PC-9 (cell line): ENCODE measurements at regions not wholly inside any gene's neighbourhood (a gene's known extent, or its start where the extent isn't known, plus 50 kb on each side); places are given as distances from the start of the nearest gene placed in this dataset.

Source experiments
- BruUV-seq: library from RNA; stranded (reverse); fragments of 400-500 nt; replicated peaks from 2 replicates; lab custom pipeline; 2021; lab: Mats Ljungman, UMichigan
- CTCF ChIA-PET: fragments of 300-600 bp; sonication (Branson Sonifier 250); formaldehyde crosslinking; loops from one replicate; lab custom pipeline; 2022; ENCODE audit warnings: antibody characterized with exemption; lab: Charles Lee
- POLR2A ChIA-PET: fragments of 300-600 bp; sonication (Branson Sonifier 250); formaldehyde crosslinking; loops from one replicate; lab custom pipeline; 2022; ENCODE audit warnings: antibody characterized with exemption; ENCODE audit not compliant: unreplicated experiment; lab: Charles Lee
- DNase-seq, 2 experiments: peaks; one replicate each; pipeline versions ENCODE4 v3.0.0 to v3.0.0-alpha.2; 2015 to 2022; ENCODE audit warnings: mixed read lengths in 1 of 2
- H2AFZ ChIP-seq: fragments of 200-600 bp; sonication (generic); 2 replicates; pipeline ENCODE4 v1.8.1; 2017; ENCODE audit warnings: antibody characterized with exemption
- H3F3A ChIP-seq: fragments of 200-600 bp; sonication (generic); 2 replicates; pipeline ENCODE4 v1.8.1; 2017; ENCODE audit warnings: antibody characterized with exemption, mild to moderate bottlenecking, low read depth; ENCODE audit not compliant: insufficient read depth
- H3K27ac ChIP-seq: fragments of 200-600 bp; sonication (generic); 2 replicates; pipeline ENCODE4 v1.6.1; 2016; ENCODE audit warnings: mixed run types
- H3K27me3 ChIP-seq: fragments of 200-600 bp; sonication (generic); 2 replicates; pipeline ENCODE4 v1.6.1; 2016; ENCODE audit warnings: low read depth, mixed run types; ENCODE audit not compliant: insufficient read depth
- H3K36me3 ChIP-seq: fragments of 200-600 bp; sonication (generic); 2 replicates; pipeline ENCODE4 v1.6.1; 2016; ENCODE audit warnings: low read depth, mixed run types
- H3K4me1 ChIP-seq: fragments of 200-600 bp; sonication (generic); replicated peaks from 2 replicates; pipeline ENCODE4 v1.6.1; 2016; ENCODE audit warnings: mixed run types; ENCODE audit not compliant: insufficient read depth
- H3K4me2 ChIP-seq: fragments of 200-600 bp; sonication (generic); 2 replicates; pipeline ENCODE4 v1.6.1; 2017; ENCODE audit warnings: mixed run types
- H3K4me3 ChIP-seq: fragments of 200-600 bp; sonication (generic); 2 replicates; pipeline ENCODE4 v1.6.1; 2016; ENCODE audit warnings: mixed run types
- H3K79me2 ChIP-seq: fragments of 200-600 bp; sonication (generic); 2 replicates; pipeline ENCODE4 v1.6.1; 2017; ENCODE audit warnings: low read depth, mixed run types
- H3K9me2 ChIP-seq: fragments of 200-600 bp; sonication (generic); 2 replicates; pipeline ENCODE4 v1.8.1; 2017; ENCODE audit warnings: mild to moderate bottlenecking; ENCODE audit not compliant: insufficient read depth
- H3K9me3 ChIP-seq: fragments of 200-600 bp; sonication (generic); 2 replicates; pipeline ENCODE4 v1.8.1; 2016; ENCODE audit warnings: low read depth; ENCODE audit not compliant: insufficient read depth
- H4K20me1 ChIP-seq: fragments of 200-600 bp; sonication (generic); 2 replicates; pipeline ENCODE4 v1.8.1; 2017; ENCODE audit not compliant: insufficient read depth
- EZH2 ChIP-seq: fragments of 200-600 bp; sonication (generic); IDR thresholded peaks from 2 replicates; pipeline ENCODE4 v1.8.0; 2017; ENCODE audit warnings: antibody characterized with exemption, low read depth
- intact Hi-C: fragments of 100-400 bp; cut with micrococcal nuclease; formaldehyde crosslinking; loops from one replicate; pipeline ENCODE4 v1.10.0; 2022; ENCODE audit not compliant: unreplicated experiment
- TF ChIP-seq, protein P1 (sequence below): fragments of 200-600 bp; sonication (generic); conservative IDR thresholded peaks from 2 replicates; pipeline ENCODE4 v1.6.1; 2017; ENCODE audit warnings: mixed run types, antibody characterized with exemption, mild to moderate bottlenecking, moderate library complexity

DNA sequence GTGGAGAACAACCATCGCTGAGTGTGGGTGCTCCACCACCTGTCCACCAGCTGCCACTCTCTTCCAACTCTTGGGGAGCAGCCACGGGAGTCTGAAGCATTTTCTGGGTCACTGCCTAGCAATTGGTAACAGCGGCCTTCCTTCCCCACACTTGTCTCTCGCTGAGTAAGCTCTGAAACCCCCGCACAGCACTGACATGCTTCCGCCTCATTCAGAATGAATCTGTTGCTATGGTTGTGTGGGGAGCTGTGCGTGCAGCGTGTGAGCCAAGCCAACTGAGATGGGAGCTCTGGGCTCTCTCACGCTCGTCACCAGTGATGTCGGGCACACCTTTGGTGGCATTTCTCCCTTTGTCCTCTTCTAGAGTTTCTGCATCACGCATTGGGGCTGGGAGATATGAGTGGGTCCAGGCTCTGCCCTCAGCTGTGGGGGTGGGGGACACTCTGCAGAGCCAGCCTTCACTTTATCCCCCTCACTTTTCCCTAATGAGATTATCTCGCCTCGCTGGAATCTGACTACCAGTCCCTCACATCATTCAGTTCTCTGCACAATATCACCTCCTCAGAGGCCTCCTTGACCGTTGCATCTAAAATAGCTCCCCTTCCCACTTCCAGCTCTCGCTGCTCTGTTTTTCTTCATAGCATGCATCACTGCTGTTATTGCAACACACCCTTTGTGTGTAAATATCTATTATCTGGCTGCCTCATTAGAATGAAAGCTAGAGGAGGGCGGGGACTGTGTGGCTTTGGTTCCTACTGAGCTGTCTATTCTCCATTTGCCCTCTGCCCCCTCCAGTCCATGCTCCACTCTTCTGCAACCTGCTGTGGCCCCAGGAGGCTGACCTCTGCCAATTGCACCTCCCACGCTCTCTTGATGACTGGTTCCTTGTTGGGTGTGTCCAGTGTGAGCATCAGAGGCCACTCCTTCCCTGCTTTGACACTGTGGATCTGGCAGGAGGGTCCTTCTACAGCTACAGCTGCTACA, 569.9 kb upstream of the CADM1 start:
- BruUV-seq, result no TSS peak
- Histone ChIP-seq H3K4me1 (no peaks in the 10 kb centered on the region), H3K4me2 (no peak overlapping the region), H3K27me3 (peaks cover 71% of the 10 kb centered on the region), H3K27ac (no peak overlapping the region), H2AFZ (no peak overlapping the region), H3F3A (no peaks in the 10 kb centered on the region), H3K4me3 (no peak overlapping the region), H3K36me3 (no peaks in the 10 kb centered on the region), H4K20me1 (no peaks in the 10 kb centered on the region), H3K9me3 (no peaks in the 10 kb centered on the region; the same call in 1 of the 2 replicates), H3K9me2 (no peaks in the 10 kb centered on the region), H3K79me2 (no peaks in the 10 kb centered on the region)
- TF ChIP-seq EZH2, result no peak
- TF ChIP-seq, protein P1, sequence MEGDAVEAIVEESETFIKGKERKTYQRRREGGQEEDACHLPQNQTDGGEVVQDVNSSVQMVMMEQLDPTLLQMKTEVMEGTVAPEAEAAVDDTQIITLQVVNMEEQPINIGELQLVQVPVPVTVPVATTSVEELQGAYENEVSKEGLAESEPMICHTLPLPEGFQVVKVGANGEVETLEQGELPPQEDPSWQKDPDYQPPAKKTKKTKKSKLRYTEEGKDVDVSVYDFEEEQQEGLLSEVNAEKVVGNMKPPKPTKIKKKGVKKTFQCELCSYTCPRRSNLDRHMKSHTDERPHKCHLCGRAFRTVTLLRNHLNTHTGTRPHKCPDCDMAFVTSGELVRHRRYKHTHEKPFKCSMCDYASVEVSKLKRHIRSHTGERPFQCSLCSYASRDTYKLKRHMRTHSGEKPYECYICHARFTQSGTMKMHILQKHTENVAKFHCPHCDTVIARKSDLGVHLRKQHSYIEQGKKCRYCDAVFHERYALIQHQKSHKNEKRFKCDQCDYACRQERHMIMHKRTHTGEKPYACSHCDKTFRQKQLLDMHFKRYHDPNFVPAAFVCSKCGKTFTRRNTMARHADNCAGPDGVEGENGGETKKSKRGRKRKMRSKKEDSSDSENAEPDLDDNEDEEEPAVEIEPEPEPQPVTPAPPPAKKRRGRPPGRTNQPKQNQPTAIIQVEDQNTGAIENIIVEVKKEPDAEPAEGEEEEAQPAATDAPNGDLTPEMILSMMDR, result no peak
- intact Hi-C loops, result no loop called here
- no peak for DNase-seq
- ChIA-PET POLR2A (no interaction called here), CTCF (no interaction called here)

DNA sequence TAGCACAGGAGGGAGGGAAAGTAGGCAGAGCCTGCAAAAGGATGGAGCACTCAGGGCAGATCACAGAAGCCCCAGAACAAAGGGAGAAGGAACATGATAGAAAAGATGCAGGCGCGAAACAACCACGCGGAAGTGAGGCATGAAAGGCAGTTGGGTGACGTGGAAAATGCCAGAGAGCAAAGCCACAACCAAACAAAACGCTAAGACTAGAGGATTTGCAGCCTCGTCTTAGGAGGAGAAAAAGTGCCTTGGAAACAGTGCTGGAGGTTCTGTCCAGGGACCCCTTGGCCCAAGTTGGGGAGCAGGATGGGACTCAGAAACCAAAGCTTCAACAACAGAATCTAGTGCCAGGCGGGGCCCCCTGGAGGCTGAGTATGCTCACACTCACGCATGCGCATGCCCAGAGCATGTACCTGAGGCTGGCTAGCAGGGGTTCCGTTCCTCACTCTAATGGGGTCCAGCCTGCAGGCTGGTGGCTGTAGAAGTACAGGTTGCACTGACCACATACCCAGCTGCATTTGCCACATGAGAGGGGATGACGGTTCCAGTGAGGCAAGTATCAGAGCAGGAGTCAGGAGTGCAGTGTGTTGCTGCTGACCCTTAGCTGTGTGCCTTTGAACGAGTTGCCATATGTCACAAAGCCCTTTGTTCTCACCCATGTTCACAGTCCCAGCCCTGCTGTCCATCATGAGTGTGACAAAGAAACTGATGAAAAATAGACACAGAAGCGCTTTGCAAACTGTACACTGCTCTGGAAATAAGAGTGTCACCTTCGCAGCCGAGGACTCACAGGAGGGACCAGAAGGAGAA, 568.6 kb upstream of the CADM1 start:
- Histone ChIP-seq H3K4me2 (no peak overlapping the region), H3K27me3 (peaks cover 76% of the 10 kb centered on the region), H3F3A (no peaks in the 10 kb centered on the region), H3K9me2 (no peaks in the 10 kb centered on the region), H3K9me3 (no peaks in the 10 kb centered on the region; the same call in 1 of the 2 replicates), H3K27ac (no peak overlapping the region), H3K79me2 (no peaks in the 10 kb centered on the region), H3K4me3 (no peak overlapping the region), H3K36me3 (no peaks in the 10 kb centered on the region), H3K4me1 (no peaks in the 10 kb centered on the region), H4K20me1 (no peaks in the 10 kb centered on the region), H2AFZ (no peak overlapping the region)
- ChIA-PET POLR2A (no interaction called here), CTCF (no interaction called here)
- DNase-seq, result no peak
- BruUV-seq, result no TSS peak
- TF ChIP-seq, protein P1, result no peak
- TF ChIP-seq EZH2, result no peak
- intact Hi-C loops, result no loop called here

DNA sequence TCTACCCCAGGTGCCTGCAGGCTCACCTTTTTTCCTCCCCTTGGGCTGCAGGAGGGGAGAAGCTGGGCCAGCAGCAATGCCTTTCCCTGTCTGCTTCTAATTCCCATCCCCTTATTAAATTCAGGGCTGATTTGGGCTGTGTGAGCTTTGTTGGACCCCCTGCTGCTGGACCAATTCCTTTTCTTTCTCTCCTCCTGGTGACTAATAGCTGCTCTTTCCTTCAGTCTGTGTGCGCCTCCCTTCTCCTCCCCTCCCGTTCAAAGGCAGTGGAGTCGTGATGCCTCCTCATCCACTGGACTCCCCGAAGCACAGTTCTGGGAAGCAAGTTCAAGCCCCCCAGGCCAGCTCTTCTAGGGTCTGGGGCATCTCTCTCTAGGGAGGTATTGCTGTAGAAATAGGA, 567.9 kb upstream of the CADM1 start:
- H3K79me2 ChIP-seq, result no peaks in the 10 kb centered on the region
- H3K9me3 ChIP-seq, result no peaks in the 10 kb centered on the region; the same call in 1 of the 2 replicates
- no TSS peak for BruUV-seq
- no peaks in the 10 kb centered on the region for H4K20me1 ChIP-seq
- ChIA-PET CTCF (no interaction called here), POLR2A (no interaction called here)
- no peak for TF ChIP-seq EZH2
- TF ChIP-seq, protein P1, result no peak
- H3K4me2 ChIP-seq, result no peak overlapping the region
- H3F3A ChIP-seq, result no peaks in the 10 kb centered on the region
- no peak for DNase-seq
- no peaks in the 10 kb centered on the region for H3K36me3 ChIP-seq
- H2AFZ ChIP-seq, result no peak overlapping the region
- no peak overlapping the region for H3K27ac ChIP-seq
- no peak overlapping the region for H3K4me3 ChIP-seq
- no peaks in the 10 kb centered on the region for H3K9me2 ChIP-seq
- intact Hi-C loops, result no loop called here
- no peaks in the 10 kb centered on the region for H3K4me1 ChIP-seq
- peaks cover 79% of the 10 kb centered on the region for H3K27me3 ChIP-seq
